HG03135 (cell line): ENCODE measurements at regions not wholly inside any gene's neighbourhood (a gene's known extent, or its start where the extent isn't known, plus 50 kb on each side); places are given as distances from the start of the nearest gene placed in this dataset.

Experiments
- ATAC-seq: cut with Tn5 transposase; IDR thresholded peaks from one replicate; pipeline ENCODE4 v1.9.1; 2021; ENCODE audit warnings: mild to moderate bottlenecking, moderate library complexity; ENCODE audit not compliant: unreplicated experiment

DNA sequence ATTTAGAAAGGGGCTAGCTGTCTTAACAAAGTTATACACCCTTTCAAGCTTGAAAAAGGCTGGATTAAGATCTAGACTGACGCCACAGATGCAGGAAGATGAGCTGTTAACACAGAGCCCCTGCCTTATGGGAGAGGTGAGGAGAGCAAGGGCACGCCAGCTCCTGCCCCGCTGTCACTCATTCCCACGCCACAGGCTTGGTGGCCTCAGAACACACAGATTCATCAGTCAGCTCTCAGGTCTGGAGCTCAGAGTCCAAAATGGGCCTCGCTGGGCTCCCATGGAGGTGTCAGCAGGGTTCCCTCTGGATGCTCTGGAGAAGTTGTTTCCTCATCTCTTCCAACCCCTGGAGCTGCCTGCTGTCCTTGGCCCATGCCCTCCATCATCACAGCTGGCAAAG is 554.2 kb downstream of the TCERG1L start:
- ATAC-seq = no peak

GRCh38 chr10:130757821-130758489 is 553.6 kb downstream of the TCERG1L start:
- ATAC-seq = no peak

DNA sequence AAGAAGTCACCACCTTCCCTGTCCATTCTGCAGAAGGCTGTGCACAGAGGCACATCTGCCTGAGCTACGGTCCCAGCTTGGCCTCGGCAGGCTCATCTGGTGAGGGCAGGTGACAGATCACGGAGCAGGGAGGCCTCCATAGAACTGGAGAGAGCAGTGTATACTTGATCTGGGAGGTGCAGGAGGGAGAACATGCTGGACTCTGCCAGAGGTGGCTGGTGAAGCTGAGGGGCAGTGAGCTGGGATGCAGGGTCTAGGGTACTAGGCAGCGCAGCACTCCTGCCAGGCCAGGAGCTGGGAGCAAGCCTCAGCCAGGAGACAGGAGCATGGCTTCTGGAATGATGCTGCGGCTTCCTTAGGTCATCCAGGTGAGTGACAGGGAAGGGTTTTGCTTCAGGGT is 553.0 kb downstream of the TCERG1L start:
- no peak for ATAC-seq

DNA sequence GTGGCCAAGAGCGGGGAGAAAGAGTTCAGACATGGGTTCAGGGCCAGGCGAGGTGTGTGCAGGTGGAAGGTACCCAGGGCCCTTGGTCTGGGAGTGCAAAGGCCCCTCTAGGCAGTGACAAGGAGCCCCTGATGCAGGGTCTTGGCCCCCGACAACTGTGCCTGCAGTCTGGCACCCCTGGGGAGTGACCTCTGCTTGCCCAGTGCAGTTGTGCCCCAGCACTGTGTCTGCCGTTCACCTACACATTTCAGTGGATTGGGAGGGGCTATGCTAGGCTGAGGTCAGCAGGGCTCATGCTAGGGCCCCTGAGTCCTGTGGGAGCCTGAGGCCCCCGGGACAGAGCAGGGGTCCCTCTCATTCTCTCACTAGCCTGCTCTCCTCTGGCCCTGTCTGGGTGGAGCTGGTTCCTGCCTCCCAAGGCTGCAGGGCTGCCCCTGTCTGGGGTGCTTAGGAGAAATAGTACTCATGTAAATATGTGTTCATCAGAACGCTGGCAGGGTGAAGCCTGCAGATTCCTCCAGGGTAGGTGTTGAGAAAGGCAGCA is 550.4 kb downstream of the TCERG1L start:
- no peak for ATAC-seq

- ATAC-seq = no peak
Measured at GRCh38 chr10:130761788-130762301, 549.7 kb downstream of the TCERG1L start.

- no peak for ATAC-seq
Measured at GRCh38 chr10:130762491-130762890, 549.0 kb downstream of the TCERG1L start.

DNA sequence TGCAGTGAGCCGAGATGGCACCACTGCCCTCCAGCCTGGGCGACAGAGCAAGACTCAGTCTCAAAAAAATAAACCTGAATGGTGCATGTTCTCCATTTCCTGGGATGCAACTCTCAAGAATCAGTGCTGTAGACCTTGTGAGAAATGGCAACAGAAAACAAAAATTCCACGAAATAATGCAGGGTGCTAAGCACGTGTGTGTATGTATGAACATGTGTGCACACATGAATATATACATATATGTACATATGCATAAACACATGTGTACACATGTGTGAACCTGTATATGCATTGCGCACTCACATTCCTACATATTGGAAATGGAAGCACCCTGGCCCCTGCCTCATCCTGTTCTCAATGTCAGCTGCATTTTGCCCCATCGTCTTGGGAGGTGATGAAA is 548.5 kb downstream of the TCERG1L start:
- ATAC-seq = no peak

GRCh38 chr10:130763491-130763890 is 548.0 kb downstream of the TCERG1L start:
- ATAC-seq = no peak

DNA sequence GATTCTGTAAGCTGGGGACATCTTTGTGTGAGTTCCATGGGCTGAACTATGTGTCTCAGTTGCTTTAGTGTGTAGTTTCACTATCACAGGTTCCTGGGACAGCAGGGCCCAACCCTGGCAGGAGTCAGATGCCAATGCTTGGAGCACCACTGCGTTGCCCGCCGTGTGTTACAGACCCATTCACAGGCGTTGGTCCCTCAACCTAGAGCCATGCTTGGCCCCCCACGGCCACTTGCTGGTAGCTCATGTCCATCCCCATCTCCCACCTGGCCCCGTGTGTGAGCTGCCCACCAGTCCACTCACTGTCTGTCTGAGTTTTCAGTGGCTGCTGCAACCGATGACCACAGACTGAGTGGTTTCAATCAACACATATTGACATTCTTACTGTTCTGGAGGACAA is 546.9 kb downstream of the TCERG1L start:
- no peak for ATAC-seq

GRCh38 chr10:130766071-130766470 is 545.5 kb downstream of the TCERG1L start:
- no peak for ATAC-seq

- ATAC-seq = no peak
Measured at GRCh38 chr10:130767116-130767730, 544.3 kb downstream of the TCERG1L start.

DNA sequence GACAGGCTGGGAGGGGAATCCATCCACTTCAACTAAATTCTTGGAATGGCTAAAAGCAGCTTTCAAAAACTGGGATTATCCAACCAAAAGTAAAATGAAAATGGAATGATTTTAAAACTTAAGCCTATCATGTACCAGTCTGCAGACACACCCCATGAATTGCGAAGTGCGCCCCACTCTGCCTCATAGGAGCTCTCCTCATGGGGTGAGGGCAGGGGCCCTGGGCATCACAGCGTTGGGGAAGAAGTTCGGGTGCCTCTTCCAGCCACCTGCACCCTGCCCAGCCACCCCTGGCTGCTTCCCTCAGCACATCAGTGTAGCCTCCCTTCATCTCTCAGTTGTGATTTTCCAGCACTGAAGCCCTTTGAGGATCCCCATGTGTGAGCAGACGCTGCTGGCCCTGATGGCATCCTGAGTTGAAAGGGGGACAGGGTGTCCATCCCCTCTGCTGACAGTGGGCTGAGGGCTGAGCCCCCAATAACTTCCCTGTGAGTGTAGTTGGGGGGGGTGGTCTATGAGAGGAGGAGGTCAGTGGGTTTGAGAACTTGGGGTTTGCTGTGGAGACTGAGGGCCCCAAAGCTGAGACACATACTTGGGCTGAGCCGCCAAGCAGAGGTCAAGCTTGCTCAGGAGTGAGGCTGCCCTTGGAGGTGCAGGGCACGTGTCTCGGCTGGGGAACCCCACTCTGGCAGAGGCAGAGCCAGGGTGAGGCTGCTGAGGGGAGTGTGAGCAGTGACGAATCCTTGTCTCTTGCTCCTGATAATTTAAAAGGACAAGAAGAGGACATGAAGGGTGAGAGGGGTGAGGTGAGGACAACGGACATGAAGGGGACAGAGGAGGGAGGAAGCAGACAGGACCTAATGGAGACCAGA is 542.1 kb downstream of the TCERG1L start:
- no peak for ATAC-seq

GRCh38 chr10:130770018-130770630 is 541.4 kb downstream of the TCERG1L start:
- no peak for ATAC-seq

DNA sequence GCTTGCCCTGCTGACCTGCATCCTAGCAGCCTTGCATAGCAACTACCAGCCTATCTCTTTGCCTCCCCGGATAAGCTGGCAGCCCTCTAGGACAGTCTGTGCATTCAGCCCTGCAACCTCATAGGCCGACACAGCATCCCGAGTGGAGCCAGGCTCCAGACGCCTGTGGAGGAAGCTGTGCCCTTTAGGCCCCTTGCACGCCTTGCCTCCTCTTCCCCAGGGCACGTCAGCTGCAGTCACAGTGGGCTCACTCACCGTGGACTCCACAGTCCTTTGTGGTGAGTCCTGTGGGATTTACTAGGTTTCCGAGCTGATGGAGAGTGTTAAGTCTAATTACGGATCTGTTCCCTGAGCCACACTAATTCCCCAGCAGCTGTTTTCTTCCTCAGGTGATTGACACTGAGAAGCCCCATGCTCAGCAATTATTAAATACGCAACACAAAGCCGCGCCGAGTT is 540.0 kb downstream of the TCERG1L start:
- ATAC-seq = no peak

GRCh38 chr10:130772056-130772455 is 539.5 kb downstream of the TCERG1L start:
- ATAC-seq = no peak

DNA sequence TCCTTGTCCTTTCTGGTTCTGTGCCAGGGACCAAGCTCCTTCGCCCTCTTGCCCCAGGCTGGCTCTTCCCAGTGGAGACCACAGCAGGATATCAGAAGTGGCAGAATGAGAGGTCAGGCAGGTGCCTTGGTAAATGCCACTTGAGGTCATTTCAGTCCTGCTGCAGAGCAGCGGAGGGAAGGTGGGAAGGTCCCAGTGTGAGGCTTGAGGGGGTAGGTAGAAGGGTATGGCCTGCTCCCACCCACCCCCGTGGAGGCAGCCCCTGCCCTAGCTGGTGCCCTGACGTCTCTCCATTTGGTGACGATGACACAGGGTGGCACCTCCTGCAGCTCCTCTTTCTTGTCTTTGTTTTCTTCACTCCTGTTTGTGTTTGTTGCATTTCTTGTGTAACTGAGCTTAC is 538.8 kb downstream of the TCERG1L start:
- ATAC-seq = no peak

GRCh38 chr10:130773941-130774340 is 537.6 kb downstream of the TCERG1L start:
- ATAC-seq = no peak

DNA sequence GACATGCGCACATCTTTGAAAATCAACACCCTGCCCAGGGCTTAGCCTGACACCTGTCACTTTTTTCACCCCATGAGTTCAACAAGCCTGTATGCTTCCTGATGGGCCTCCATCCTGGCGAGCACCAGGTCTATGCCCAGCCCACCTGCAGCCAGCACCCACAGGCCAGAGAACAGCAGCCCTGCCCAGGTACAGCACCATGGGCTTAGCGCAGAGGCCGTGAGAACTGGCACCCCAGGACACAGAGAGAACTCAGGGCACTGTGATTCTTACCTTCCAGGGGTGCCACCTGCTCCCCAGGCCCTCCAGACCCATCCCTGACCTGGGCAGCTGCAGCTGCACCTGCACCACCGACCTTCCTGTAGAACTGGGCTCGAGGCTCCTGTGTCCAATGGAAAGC is 536.6 kb downstream of the TCERG1L start:
- ATAC-seq = no peak

DNA sequence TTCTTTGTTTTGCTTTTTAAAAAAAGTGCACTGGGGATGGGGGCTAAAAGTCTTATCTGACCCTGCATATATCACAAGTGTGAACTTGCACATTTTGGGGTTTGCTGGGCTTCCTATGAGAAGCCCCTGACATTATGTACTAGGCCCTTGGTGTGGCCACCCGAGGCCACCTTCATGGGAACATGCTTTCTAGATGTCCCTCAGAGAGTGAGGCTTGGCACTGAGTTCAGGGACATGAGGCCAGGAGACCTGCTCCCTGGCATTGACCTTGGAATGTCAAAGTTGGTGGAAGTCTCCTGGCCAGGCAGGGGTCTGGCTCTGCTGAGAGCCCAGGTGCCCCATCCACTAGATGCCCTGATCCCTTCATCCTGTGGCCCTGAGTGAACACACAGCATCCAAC is 536.2 kb downstream of the TCERG1L start:
- no peak for ATAC-seq

DNA sequence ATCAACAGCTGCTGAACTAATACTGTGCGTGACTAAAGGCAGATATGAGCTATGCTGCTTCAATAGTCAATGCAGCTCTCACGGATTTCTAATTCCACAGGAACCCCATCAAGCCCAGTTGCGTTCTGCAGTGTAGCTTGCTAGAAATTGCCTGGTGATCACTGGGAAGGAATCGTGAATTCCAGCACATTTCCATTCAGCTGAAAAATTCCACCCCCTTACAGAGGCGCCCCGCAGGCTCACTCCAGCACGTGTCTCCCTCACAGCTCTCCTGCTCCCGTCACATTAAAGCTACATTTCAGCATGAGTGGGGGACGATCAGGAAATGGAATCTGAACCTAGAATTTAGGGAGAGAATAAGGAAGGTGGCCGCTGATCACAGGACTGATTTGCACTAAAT is 534.8 kb downstream of the TCERG1L start:
- no peak for ATAC-seq
